ENCODE measurements at regions not wholly inside any gene's neighbourhood (a gene's known extent, or its start where the extent isn't known, plus 50 kb on each side); places are given as distances from the start of the nearest gene placed in this dataset.

DNA sequence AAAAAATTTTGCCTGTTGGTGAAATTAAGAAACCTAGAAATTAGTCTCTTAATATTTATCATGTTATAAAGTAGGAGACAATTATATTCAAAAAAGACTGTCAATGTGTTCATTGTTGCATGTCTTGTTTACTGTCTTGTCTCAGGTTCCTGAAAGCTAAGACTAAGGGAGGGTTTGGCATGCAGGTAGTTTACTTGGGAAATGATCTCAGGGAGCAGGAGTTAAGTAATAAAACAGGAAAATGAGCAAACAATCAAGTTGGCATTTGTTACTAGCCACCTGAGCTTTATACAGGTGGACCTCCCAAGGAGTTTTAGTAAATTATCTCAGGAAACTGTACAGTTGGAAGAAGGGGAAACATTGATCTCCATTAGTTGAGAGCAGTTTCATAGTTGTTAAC is 188.0 kb upstream of the MDGA2 start:
- ChIA-PET CTCF (no interaction called here), RAD21 (ENCODE audit: low non-redundant PET in 1 of 2, low total read pairs in 2 of 2, uncharacterized antibody in 2 of 2, unreplicated experiment in 2 of 2) (no interaction called here), POLR2A (no interaction called here)
- intact Hi-C loops (cut with micrococcal nuclease), result no loop called here
- H3K79me2 ChIP-seq (ENCODE audit: insufficient read depth, low read length), result no peaks in the 10 kb centered on the region
- H2AFZ ChIP-seq (ENCODE audit: low read depth, low read length, poor library complexity, severe bottlenecking), result no peak overlapping the region
- no peaks in the 10 kb centered on the region for H3K27me3 ChIP-seq (ENCODE audit: insufficient read depth, low read length)
- no peaks in the 10 kb centered on the region for H4K20me1 ChIP-seq (ENCODE audit: insufficient read depth)
- DNase-seq (ENCODE audit: low read depth, low spot score), result no peak
- H3K4me2 ChIP-seq (ENCODE audit: low read length), result no peak overlapping the region
- no peak for TF ChIP-seq EZH2 (IDR thresholded peaks at IDR 0.05)
- TF ChIP-seq, protein P1, sequence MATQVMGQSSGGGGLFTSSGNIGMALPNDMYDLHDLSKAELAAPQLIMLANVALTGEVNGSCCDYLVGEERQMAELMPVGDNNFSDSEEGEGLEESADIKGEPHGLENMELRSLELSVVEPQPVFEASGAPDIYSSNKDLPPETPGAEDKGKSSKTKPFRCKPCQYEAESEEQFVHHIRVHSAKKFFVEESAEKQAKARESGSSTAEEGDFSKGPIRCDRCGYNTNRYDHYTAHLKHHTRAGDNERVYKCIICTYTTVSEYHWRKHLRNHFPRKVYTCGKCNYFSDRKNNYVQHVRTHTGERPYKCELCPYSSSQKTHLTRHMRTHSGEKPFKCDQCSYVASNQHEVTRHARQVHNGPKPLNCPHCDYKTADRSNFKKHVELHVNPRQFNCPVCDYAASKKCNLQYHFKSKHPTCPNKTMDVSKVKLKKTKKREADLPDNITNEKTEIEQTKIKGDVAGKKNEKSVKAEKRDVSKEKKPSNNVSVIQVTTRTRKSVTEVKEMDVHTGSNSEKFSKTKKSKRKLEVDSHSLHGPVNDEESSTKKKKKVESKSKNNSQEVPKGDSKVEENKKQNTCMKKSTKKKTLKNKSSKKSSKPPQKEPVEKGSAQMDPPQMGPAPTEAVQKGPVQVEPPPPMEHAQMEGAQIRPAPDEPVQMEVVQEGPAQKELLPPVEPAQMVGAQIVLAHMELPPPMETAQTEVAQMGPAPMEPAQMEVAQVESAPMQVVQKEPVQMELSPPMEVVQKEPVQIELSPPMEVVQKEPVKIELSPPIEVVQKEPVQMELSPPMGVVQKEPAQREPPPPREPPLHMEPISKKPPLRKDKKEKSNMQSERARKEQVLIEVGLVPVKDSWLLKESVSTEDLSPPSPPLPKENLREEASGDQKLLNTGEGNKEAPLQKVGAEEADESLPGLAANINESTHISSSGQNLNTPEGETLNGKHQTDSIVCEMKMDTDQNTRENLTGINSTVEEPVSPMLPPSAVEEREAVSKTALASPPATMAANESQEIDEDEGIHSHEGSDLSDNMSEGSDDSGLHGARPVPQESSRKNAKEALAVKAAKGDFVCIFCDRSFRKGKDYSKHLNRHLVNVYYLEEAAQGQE (IDR thresholded peaks at IDR 0.05; ENCODE audit: low read depth), result no peak
- no peak for TF ChIP-seq EZH2phosphoT487 (IDR thresholded peaks at IDR 0.05; ENCODE audit: borderline replicate concordance)
- TF ChIP-seq SP1 (IDR thresholded peaks at IDR 0.05; ENCODE audit: low read depth), result no peak
- TF ChIP-seq, protein P2, sequence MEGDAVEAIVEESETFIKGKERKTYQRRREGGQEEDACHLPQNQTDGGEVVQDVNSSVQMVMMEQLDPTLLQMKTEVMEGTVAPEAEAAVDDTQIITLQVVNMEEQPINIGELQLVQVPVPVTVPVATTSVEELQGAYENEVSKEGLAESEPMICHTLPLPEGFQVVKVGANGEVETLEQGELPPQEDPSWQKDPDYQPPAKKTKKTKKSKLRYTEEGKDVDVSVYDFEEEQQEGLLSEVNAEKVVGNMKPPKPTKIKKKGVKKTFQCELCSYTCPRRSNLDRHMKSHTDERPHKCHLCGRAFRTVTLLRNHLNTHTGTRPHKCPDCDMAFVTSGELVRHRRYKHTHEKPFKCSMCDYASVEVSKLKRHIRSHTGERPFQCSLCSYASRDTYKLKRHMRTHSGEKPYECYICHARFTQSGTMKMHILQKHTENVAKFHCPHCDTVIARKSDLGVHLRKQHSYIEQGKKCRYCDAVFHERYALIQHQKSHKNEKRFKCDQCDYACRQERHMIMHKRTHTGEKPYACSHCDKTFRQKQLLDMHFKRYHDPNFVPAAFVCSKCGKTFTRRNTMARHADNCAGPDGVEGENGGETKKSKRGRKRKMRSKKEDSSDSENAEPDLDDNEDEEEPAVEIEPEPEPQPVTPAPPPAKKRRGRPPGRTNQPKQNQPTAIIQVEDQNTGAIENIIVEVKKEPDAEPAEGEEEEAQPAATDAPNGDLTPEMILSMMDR (IDR thresholded peaks at IDR 0.05 in 2 of 3, conservative IDR thresholded peaks at IDR 0.05 in 1 of 3; ENCODE audit: borderline replicate concordance in 1 of 3, insufficient read depth in 1 of 3, low read depth in 2 of 3, low read length in 2 of 3), result no peak
- TF ChIP-seq POLR2AphosphoS5 (IDR thresholded peaks at IDR 0.05; ENCODE audit: low read depth, low read length), result no peak
- no peak for TF ChIP-seq POLR2A (IDR thresholded peaks at IDR 0.05; ENCODE audit: borderline replicate concordance, extremely low read depth, insufficient read depth, insufficient read length)
- no peak for TF ChIP-seq TCF7L2 (IDR thresholded peaks at IDR 0.05; ENCODE audit: borderline replicate concordance, extremely low read depth, insufficient read depth, insufficient read length)
- TF ChIP-seq, protein P3, sequence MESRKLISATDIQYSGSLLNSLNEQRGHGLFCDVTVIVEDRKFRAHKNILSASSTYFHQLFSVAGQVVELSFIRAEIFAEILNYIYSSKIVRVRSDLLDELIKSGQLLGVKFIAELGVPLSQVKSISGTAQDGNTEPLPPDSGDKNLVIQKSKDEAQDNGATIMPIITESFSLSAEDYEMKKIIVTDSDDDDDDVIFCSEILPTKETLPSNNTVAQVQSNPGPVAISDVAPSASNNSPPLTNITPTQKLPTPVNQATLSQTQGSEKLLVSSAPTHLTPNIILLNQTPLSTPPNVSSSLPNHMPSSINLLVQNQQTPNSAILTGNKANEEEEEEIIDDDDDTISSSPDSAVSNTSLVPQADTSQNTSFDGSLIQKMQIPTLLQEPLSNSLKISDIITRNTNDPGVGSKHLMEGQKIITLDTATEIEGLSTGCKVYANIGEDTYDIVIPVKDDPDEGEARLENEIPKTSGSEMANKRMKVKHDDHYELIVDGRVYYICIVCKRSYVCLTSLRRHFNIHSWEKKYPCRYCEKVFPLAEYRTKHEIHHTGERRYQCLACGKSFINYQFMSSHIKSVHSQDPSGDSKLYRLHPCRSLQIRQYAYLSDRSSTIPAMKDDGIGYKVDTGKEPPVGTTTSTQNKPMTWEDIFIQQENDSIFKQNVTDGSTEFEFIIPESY (IDR thresholded peaks at IDR 0.05; ENCODE audit: extremely low read depth, insufficient replicate concordance, low read length), result no peak
- TF ChIP-seq CBX3 (IDR thresholded peaks at IDR 0.05; ENCODE audit: low read depth), result no peak
- no peak for TF ChIP-seq ZNF274 (IDR thresholded peaks at IDR 0.05; ENCODE audit: low read depth, low read length)
- no peak for TF ChIP-seq SRF (IDR thresholded peaks at IDR 0.05; ENCODE audit: low read depth)
- no peak for TF ChIP-seq EGR1 (IDR thresholded peaks at IDR 0.05; ENCODE audit: low read depth)
- no peak for TF ChIP-seq YY1 (IDR thresholded peaks at IDR 0.05; ENCODE audit: extremely low read depth, insufficient replicate concordance, low read depth, low read length)
- no peak for TF ChIP-seq FOSL1 (IDR thresholded peaks at IDR 0.05; ENCODE audit: low read depth)
- TF ChIP-seq, protein P4, sequence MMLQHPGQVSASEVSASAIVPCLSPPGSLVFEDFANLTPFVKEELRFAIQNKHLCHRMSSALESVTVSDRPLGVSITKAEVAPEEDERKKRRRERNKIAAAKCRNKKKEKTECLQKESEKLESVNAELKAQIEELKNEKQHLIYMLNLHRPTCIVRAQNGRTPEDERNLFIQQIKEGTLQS (IDR thresholded peaks at IDR 0.05), result no peak
- no peak for TF ChIP-seq CEBPB (IDR thresholded peaks at IDR 0.05; ENCODE audit: low read depth)
- H3K9ac ChIP-seq (ENCODE audit: low read length), result no peak overlapping the region
- no peaks in the 10 kb centered on the region for H3K9me2 ChIP-seq (ENCODE audit: insufficient read depth)
- no peak overlapping the region for H3K4me3 ChIP-seq (replicated peaks in 1 of 2; ENCODE audit: low read depth in 1 of 2, low read length in 2 of 2)
- no peaks in the 10 kb centered on the region for H3K4me1 ChIP-seq (ENCODE audit: control insufficient read depth in 1 of 2, insufficient read depth in 2 of 2, low read length in 2 of 2)
- no peak for ATAC-seq
- no peak overlapping the region for H3K27ac ChIP-seq (ENCODE audit: low read depth, low read length)
- no TSS peak for BruUV-seq (replicated peaks)
- H3K9me3 ChIP-seq (ENCODE audit: control insufficient read depth in 1 of 2, insufficient read depth in 1 of 2, low read depth in 1 of 2, low read length in 2 of 2), result no peaks in the 10 kb centered on the region
- no peaks in the 10 kb centered on the region for H3K36me3 ChIP-seq (ENCODE audit: control insufficient read depth in 1 of 2, insufficient read depth in 2 of 2, low read length in 2 of 2)
